GM03348 (cell line): ENCODE measurements at regions not wholly inside any gene's neighbourhood (a gene's known extent, or its start where the extent isn't known, plus 50 kb on each side); places are given as distances from the start of the nearest gene placed in this dataset.
"Not testable (repeated sequence)": the region's sequence is repeated elsewhere in the genome, so short reads cannot be mapped to it uniquely, and the experiment has no call there.

Experiments
- DNase-seq: peaks from one replicate; pipeline ENCODE4 v3.0.0; 2012; ENCODE audit warnings: low spot score

DNA sequence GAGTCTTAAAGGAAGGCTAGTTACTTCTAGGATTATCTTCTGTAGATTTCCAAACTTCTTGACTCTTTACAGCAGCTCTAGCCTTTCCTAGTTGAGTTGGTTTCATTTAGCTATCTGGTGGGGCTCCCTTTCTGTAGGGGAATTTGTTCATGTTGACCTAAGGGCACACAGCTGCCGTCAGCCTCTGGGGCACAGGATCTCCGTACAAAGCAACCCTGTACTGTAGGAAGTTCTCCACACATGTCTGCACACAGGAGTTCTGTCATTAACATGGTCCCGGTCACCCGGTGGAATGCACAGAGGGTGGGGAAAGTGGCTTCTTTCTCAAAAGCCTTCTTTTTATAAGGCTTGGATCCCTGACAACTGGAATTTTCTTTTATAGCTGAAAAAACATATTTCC, 88.7 kb upstream of the TNIK start:
- DNase-seq: no peak

- no peak for DNase-seq
These were observed 83.6 kb upstream of the TNIK start for GRCh38 chr3:171543759-171544300.

DNA sequence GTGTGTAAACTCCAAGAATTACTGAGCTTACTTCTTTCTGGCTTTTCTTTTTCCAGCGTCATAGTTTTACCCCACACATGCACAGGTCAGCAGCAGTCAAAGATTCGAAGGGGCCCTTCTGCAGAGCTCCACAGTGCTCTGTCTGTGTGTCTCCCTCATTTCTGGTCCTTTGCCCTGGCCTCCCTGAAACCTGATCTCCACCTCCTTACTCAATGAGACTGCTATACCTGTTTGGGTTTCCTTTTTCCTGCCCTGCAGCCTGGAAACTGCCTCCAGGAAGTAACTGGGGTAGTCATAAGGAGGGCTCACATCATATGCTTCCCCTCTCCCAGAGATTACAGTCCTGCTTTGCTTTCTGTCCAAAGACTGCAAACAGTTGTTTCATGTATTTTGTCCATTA, 82.8 kb upstream of the TNIK start:
- no peak for DNase-seq

DNA sequence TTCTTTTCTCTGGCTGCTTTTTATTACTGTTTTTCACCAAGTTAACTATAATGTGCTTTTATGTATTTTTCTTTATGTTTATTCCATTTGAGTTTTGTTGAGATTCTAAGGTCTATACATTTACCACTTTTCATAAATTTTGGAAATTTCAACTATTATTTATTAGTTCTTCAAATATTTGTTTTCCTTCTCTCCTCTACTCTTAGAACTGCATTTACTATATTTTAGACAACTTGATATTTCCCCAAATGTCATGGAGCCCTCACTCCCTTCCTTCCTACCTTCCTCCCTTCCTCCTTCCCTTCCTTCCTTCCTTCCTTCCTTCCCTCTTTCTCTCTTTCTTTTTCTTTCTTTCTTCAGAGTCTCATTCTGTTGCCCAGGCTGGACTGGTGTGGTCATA, 81.4 kb upstream of the TNIK start:
- no peak for DNase-seq

DNA sequence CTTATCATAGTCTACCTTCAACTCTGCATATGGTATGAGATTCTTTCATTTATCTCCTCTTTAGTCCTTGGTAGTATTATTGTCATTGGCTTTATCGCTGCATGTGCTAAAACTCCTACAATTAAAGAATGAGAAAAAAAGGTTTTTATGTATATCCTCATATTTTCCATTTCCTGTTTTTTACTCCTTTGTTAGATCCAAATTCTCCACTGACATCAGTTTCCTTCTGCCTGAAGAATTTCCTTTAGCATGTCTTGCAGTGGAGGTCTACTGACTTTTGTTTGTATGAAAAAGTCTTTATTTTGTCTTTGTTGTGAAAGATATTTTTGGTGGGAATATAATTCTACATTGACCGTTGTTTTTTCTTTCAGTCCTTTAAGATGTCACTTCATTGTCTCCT, 81.0 kb upstream of the TNIK start:
- no peak for DNase-seq

- no peak for DNase-seq
These were observed 75.6 kb upstream of the TNIK start for GRCh38 chr3:171535799-171536198.

GRCh38 chr3:171535133-171535532, 74.9 kb upstream of the TNIK start:
- no peak for DNase-seq

GRCh38 chr3:171533702-171534101, 73.5 kb upstream of the TNIK start:
- no peak for DNase-seq

GRCh38 chr3:171532294-171532693, 72.1 kb upstream of the TNIK start:
- DNase-seq: no peak

DNA sequence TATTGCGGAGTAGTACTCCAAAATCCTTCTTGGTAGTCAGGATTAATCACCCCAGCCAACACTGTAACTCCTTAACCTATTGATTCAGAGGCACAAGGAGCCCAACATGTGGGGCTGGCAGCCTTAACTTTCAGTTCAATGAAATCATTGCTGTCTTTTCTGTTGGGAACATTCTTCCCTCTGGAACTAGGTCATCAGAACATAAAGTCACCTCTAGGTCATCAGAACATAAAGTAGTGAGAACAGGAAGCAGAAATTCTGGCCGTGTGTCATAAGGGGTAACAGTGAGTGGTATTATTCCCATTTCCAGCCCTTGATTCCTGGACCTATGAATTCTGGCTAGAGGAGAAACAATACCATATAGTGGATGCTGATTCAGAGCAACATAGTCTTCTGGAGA, 71.5 kb upstream of the TNIK start:
- DNase-seq: no peak

GRCh38 chr3:171528102-171528501, 67.9 kb upstream of the TNIK start:
- no peak for DNase-seq

GRCh38 chr3:171526869-171527268, 66.7 kb upstream of the TNIK start:
- DNase-seq: peak; percentile 37

DNA sequence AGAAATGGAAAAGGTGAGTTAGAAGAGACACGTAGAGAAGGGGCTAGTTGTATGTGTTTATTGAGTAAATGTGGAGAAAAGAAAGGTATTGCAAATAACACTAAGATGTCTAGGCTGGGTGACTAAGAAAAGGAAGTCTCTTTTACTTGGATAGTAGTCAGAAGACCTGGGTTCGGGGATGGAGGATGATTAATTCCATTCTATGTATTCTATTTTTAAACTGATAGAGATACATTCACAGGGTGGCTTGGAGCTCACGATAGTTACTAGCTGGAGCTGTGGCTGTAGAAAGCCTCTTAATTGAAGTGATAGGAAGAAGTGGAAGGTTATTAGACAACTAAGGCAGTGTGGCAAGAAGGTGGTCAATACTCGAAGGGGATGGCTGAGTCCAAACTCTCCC, 65.9 kb upstream of the TNIK start:
- DNase-seq: no peak

- peak; percentile 12 for DNase-seq
These were observed 65.2 kb upstream of the TNIK start for GRCh38 chr3:171525437-171525836.

DNA sequence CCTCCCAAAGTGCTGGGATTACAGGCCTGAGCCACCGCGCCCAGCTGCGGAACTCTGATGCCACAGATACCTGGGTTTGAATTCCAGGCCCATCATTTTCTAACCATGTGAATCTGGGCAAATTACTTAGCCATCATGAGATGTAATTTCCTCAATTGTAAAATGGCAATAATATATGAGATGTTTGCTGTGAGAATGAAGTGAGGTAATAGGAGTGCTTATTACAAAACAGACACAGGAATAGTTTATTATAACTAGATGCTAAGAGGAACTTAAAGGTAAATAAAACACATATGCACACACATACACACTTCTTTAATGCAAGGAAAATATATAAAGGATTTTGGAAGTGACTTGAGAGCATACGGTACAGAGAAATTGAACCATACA, 64.7 kb upstream of the TNIK start:
- DNase-seq: no peak

DNA sequence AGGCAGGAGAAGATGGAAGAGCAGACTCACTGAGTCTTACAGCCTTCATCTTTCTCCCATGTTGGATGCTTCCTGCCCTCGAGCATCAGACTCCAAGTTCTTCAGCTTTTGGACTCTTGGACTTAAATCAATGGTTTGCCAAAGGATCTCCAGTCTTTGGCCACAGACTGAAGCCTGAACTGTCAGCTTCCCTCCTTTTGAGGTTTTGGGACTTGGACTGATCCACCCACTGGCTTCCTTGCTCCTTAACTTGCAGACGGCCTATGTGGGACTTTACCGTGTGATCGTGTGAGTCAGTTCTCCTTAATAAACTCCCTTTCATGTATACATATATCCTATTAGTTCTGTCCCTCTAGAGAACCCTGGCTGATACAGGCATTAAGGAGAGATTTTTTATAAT, 62.4 kb upstream of the TNIK start:
- no peak for DNase-seq

DNA sequence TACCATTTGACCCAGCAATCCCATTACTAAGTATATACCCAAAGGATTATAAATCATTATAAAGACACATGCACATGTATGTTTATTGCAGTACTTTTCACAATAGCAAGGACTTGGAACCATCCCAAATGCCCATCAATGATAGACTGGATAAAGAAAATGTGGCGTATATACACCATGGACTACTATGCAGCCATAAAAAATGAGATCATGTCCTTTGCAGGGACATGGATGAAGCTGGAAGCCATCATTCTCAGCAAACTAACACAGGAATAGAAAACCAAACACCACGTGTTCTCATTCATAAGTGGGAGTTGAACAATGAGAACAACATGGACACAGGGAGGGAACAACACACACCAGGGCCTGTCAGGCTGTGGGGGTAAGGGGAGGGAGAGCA, 59.2 kb upstream of the TNIK start:
- DNase-seq: not testable (repeated sequence)

GRCh38 chr3:171516765-171517164, 56.6 kb upstream of the TNIK start:
- no peak for DNase-seq

GRCh38 chr3:171514466-171514865, 54.3 kb upstream of the TNIK start:
- no peak for DNase-seq

- DNase-seq: no peak
These were observed 51.2 kb upstream of the TNIK start for GRCh38 chr3:171511450-171511849.
